Natural killer cell treated with Interleukin-12 subunit alpha and Interleukin-12 subunit beta and Interleukin-15 and Interleukin-18, amount 100 ng/mL, for 72 hours (primary cell): ENCODE measurements at regions not wholly inside any gene's neighbourhood (a gene's known extent, or its start where the extent isn't known, plus 50 kb on each side); places are given as distances from the start of the nearest gene placed in this dataset.
"Not testable (repeated sequence)": the region's sequence is repeated elsewhere in the genome, so short reads cannot be mapped to it uniquely, and the experiment has no call there.

Experiments used
- ATAC-seq, 2 donors: fragments of 150-1000 bp; cut with Tn5 transposase in 1 of 2; sonication (Bioruptor Pico), chemical (Tn5 transposase) in 1 of 2; 2 replicates each; pipeline ENCODE4 v1.10.0; 2021
- DNase-seq: peaks from one replicate; pipeline ENCODE4 v3.0.0; 2022; ENCODE audit warnings: low spot score
- H3K27ac Mint-ChIP-seq, 2 donors: 1 replicate in 1 of 2; 2 replicates in 1 of 2; pipeline ENCODE4 v1.8.0; 2022; ENCODE audit warnings: mixed read lengths in 2 of 2, mild to moderate bottlenecking in 1 of 2, moderate library complexity in 1 of 2
- H3K27me3 Mint-ChIP-seq, 2 donors: 1 replicate in 1 of 2; 2 replicates in 1 of 2; pipeline ENCODE4 v1.8.0; 2022; ENCODE audit warnings: mixed read lengths in 2 of 2
- H3K36me3 Mint-ChIP-seq: one replicate; pipeline ENCODE4 v1.8.0; 2022; ENCODE audit warnings: mixed read lengths
- H3K4me1 Mint-ChIP-seq, 2 donors: 1 replicate in 1 of 2; 2 replicates in 1 of 2; pipeline ENCODE4 v1.8.0; 2022; ENCODE audit warnings: low read depth in 2 of 2, mixed read lengths in 2 of 2, mild to moderate bottlenecking in 1 of 2
- H3K4me3 Mint-ChIP-seq: one replicate; pipeline ENCODE4 v1.8.0; 2022; ENCODE audit warnings: mixed read lengths
- H3K9me3 Mint-ChIP-seq: 2 replicates; pipeline ENCODE4 v1.8.0; 2022; ENCODE audit warnings: mixed read lengths

DNA sequence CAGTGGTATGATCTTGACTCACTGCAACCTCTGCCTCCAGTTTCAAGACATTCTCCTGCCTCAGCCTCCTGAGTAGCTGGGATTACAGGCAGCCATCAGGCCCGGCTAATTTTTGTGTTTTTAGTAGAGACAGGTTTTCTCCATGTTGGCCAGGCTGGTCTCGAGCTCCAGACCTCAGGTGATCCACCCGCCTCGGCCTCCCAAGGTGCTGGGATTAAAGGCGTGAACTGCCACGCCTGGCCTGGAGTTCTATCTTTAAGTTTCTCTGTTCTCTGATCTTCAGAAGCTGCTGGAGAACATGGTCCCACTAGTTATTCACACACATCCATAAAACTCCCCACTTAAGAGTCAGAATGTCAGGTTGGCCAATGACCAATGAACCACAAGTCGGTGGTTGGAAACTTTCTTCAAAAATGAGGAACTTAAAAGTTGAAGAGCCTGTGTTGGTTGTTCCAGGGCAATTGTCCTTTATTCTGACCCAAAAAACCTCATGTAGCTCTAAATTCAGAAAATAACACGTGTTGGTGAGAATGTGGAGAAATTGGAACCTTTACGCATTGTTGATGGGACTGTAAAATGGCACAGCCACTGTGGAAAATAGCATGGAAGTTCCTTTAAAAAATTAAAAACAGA is 55.9 kb upstream of the PIK3CB start:
- Mint-ChIP-seq H3K4me1 (no peaks in the 10 kb centered on the region), H3K27ac (peak overlapping the region; percentile 8 to 71), H3K27me3 (peaks cover 0 to 8% of the 10 kb centered on the region in 2 donors), H3K4me3 (no peak overlapping the region), H3K9me3 (no peaks in the 10 kb centered on the region), H3K36me3 (no peaks in the 10 kb centered on the region)
- DNase-seq (no peak), ATAC-seq (no peak)

DNA sequence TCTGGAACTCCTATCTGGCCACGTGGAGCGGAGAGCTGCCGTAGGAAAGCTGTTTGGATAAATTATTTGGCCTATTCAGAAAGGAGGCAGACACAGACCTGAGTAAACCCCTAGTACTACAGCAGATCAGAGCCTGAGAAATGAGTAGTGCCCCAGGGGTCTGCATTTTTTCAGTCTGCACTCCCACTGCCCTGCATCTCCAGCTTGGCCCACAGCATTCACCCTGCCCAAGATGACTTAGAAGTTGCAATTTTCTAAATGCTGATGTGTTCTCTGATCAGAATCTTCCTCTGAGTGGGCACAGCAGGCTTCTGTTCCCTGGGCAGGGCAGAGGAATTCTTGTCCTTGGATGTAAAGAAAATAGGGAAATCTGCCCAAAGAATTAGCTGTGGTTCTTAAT is 55.1 kb upstream of the PIK3CB start:
- DNase-seq (no peak), ATAC-seq (no peak)
- H3K4me3 Mint-ChIP-seq: no peak overlapping the region

DNA sequence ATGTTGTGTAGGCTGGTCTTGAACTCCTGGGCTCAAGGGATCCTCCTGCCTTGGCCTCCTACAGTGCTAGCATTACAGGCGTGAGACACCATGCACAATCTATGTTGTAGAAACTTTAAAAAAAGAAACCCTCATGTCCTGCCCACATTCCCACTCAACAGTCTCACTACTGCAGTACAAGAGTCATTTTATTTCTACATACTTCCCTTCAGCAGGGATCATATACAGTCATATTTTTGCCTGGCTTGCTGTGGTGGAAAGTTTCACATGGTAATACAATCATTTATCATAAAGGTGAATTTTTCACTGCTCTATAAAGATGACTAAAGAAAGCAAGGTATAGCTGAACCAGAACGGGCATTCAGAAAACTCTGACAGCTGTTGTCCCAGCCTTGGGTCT is 53.8 kb upstream of the PIK3CB start:
- Mint-ChIP-seq H3K36me3 (no peaks in the 10 kb centered on the region), H3K4me3 (no peak overlapping the region), H3K27me3 (peaks cover 0 to 8% of the 10 kb centered on the region in 2 donors), H3K27ac (no peak overlapping the region), H3K9me3 (no peaks in the 10 kb centered on the region), H3K4me1 (no peaks in the 10 kb centered on the region)
- ATAC-seq (no peak), DNase-seq (no peak)

More for the DNA sequence above, 55.1 kb upstream of the PIK3CB start:
- Mint-ChIP-seq H3K27me3 (peaks cover 0 to 8% of the 10 kb centered on the region in 2 donors), H3K9me3 (no peaks in the 10 kb centered on the region), H3K27ac (no peak overlapping the region), H3K36me3 (no peaks in the 10 kb centered on the region), H3K4me1 (no peaks in the 10 kb centered on the region)

DNA sequence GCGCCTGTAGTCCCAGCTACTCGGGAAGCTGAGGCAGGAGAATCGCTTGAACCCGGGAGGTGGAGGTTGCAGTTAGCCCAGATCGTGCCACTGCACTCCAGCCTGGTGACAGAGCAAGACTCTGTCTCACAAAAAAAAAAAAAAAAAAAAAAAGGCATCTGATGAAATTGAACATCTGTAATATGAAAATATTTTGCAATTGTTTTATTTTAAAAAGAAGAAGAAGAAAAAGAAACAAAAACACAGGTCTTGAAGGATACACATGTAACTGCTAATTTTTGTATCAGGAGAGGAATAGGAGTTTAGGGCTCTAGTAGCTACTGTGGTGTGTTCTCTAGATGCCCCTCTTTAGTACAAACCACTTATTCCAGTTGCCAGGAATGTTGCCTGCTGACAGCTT is 51.4 kb upstream of the PIK3CB start:
- not testable (repeated sequence) for H3K27ac Mint-ChIP-seq, ATAC-seq, H3K27me3 Mint-ChIP-seq, H3K9me3 Mint-ChIP-seq, DNase-seq, H3K36me3 Mint-ChIP-seq, H3K4me3 Mint-ChIP-seq, H3K4me1 Mint-ChIP-seq
